ENCODE measurements at regions not wholly inside any gene's neighbourhood (a gene's known extent, or its start where the extent isn't known, plus 50 kb on each side); places are given as distances from the start of the nearest gene placed in this dataset.

GRCh38 chr7:49038821-49039358 lies 114.5 kb downstream of the CDC14C start:
- 90 to 100% methylated on average over 1 of the region's 1 CpG for WGBS, 2 donors
- ATAC-seq (ENCODE audit: low FRiP score in 2 of 2) (no peak), DNase-seq (no peak)
- no peak overlapping the region for H3K4me3 ChIP-seq
- H3K36me3 ChIP-seq, result no peaks in the 10 kb centered on the region
- no peaks in the 10 kb centered on the region for H3K9me3 ChIP-seq
- TF ChIP-seq EP300 (IDR thresholded peaks at IDR 0.05) (no peak), POLR2AphosphoS5 (IDR thresholded peaks at IDR 0.05) (no peak), POLR2A (IDR thresholded peaks at IDR 0.05) (no peak), CTCF (IDR thresholded peaks at IDR 0.05) (no peak)
- H3K27ac ChIP-seq, result no peak overlapping the region
- H3K4me1 ChIP-seq, result no peaks in the 10 kb centered on the region
- no peaks in the 10 kb centered on the region for H3K27me3 ChIP-seq

GRCh38 chr7:49060743-49061142 lies 136.4 kb downstream of the CDC14C start:
- H3K4me3 ChIP-seq, result no peak overlapping the region
- 84 to 87% methylated on average over 3 of the region's 3 CpGs for WGBS, 2 donors
- H3K27me3 ChIP-seq, result no peaks in the 10 kb centered on the region
- no peak for DNase-seq
- no peak for ATAC-seq (ENCODE audit: low FRiP score in 2 of 2)
- H3K4me1 ChIP-seq, result no peaks in the 10 kb centered on the region
- H3K36me3 ChIP-seq, result no peaks in the 10 kb centered on the region
- no peak for TF ChIP-seq POLR2A (IDR thresholded peaks at IDR 0.05)
- no peak for TF ChIP-seq EP300 (IDR thresholded peaks at IDR 0.05)
- TF ChIP-seq CTCF (IDR thresholded peaks at IDR 0.05), result no peak
- TF ChIP-seq POLR2AphosphoS5 (IDR thresholded peaks at IDR 0.05), result no peak
- no peaks in the 10 kb centered on the region for H3K9me3 ChIP-seq
- no peak overlapping the region for H3K27ac ChIP-seq

- Histone ChIP-seq H3K9me3 (no peaks in the 10 kb centered on the region), H3K4me1 (no peaks in the 10 kb centered on the region), H3K36me3 (no peaks in the 10 kb centered on the region), H3K4me3 (no peak overlapping the region), H3K27me3 (no peaks in the 10 kb centered on the region), H3K27ac (no peak overlapping the region)
- no peak for TF ChIP-seq CTCF (IDR thresholded peaks at IDR 0.05)
- no peak for TF ChIP-seq EP300 (IDR thresholded peaks at IDR 0.05)
- TF ChIP-seq POLR2AphosphoS5 (IDR thresholded peaks at IDR 0.05), result no peak
- no peak for TF ChIP-seq POLR2A (IDR thresholded peaks at IDR 0.05)
- 71 to 73% methylated on average over 2 of the region's 2 CpGs for WGBS, 2 donors
- no peak for DNase-seq
- ATAC-seq (ENCODE audit: low FRiP score in 2 of 2), result no peak
These were observed 150.2 kb downstream of the CDC14C start for GRCh38 chr7:49074538-49074937.

GRCh38 chr7:49080896-49081475 lies 156.6 kb downstream of the CDC14C start:
- Histone ChIP-seq H3K9me3 (no peaks in the 10 kb centered on the region), H3K36me3 (no peaks in the 10 kb centered on the region), H3K4me1 (no peaks in the 10 kb centered on the region), H3K27me3 (no peaks in the 10 kb centered on the region), H3K4me3 (no peak overlapping the region), H3K27ac (no peak overlapping the region)
- TF ChIP-seq EP300 (IDR thresholded peaks at IDR 0.05) (no peak), CTCF (IDR thresholded peaks at IDR 0.05) (no peak), POLR2AphosphoS5 (IDR thresholded peaks at IDR 0.05) (no peak), POLR2A (IDR thresholded peaks at IDR 0.05) (no peak)
- ATAC-seq (ENCODE audit: low FRiP score in 2 of 2), result no peak
- WGBS, 2 donors, result 78 to 79% methylated on average over 2 of the region's 2 CpGs
- no peak for DNase-seq

- Histone ChIP-seq H3K9me3 (no peaks in the 10 kb centered on the region), H3K4me1 (no peaks in the 10 kb centered on the region), H3K27ac (no peak overlapping the region), H3K36me3 (no peaks in the 10 kb centered on the region), H3K4me3 (no peak overlapping the region), H3K27me3 (no peaks in the 10 kb centered on the region)
- no peak for TF ChIP-seq POLR2AphosphoS5 (IDR thresholded peaks at IDR 0.05)
- no peak for TF ChIP-seq CTCF (IDR thresholded peaks at IDR 0.05)
- no peak for TF ChIP-seq POLR2A (IDR thresholded peaks at IDR 0.05)
- no peak for TF ChIP-seq EP300 (IDR thresholded peaks at IDR 0.05)
- no peak for DNase-seq
- no peak for ATAC-seq (ENCODE audit: low FRiP score in 2 of 2)
These were observed 163.7 kb downstream of the CDC14C start for GRCh38 chr7:49088017-49088416.

Measured in upper lobe of left lung (tissue), 6 donors.